HG03025 (cell line): ENCODE measurements at regions not wholly inside any gene's neighbourhood (a gene's known extent, or its start where the extent isn't known, plus 50 kb on each side); places are given as distances from the start of the nearest gene placed in this dataset.

Source experiments
- ATAC-seq: cut with Tn5 transposase; IDR thresholded peaks from one replicate; pipeline ENCODE4 v1.9.1; 2021; ENCODE audit warnings: mild to moderate bottlenecking, moderate library complexity; ENCODE audit not compliant: unreplicated experiment, low FRiP score

DNA sequence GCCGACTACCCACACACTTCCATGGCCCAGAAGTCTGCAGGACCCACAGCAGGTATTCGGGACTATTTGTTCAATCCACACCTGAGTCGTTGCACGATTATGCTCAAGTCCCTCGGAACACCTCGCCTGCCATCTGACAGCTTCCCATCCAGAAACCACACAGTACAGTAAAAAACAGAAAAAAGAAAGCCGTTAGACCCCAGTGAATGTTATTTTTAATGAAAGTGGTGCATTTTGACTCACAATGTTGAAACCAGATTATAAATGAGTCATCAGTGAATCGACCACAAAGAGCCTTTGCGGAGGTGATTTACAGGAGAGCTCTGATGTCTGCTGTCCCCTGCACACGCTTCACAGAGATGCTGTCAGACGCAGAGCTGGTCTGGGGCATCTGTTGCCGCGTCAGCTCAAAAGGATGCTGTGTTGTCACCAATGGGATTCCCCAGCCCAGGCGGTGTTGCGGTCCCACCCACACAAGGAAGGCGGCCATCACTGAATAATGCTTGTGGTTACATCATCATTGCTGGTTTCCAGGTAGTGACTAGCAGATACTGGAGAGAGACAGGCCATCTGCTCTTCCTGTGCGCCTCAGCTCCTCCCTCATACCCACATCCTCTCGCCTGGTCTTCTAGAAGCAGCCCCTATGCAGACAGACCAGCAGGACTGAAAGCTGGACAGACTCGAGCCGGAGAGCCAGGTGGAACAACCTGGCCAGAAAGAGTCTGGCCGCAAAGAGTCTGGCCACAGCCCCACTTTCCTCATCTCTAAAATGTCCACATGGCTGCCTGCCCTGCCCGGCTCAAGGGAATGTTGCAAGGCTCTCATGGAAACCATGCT lies 116.8 kb downstream of the TOMM20 start:
- ATAC-seq, result peak; percentile 75

DNA sequence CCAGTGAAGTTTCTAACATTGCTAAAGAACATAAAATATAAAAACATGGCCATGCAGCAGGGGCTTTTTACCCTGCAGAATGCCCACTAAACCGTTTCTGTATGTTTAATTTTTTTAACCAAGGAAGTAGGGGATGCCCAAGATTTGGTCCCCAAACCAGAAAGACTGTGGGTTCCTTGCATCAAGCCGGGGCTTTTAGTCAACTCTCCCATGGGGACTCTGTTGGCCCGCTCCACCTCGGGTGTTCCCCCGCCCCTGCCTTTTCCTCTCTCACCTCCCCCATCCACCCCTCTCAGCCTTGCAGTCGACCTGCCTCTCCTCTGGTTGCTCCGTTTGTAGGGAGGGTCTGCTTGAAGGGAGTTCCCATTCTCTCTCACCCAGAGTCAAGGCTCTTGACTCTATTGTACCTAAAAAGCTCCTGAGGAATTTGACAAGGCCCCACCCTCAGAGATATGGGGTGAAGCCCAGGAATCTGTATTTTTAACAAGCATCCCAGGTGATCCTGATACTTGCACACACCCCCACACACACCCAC lies 117.5 kb downstream of the TOMM20 start:
- ATAC-seq, result peak; percentile 0

DNA sequence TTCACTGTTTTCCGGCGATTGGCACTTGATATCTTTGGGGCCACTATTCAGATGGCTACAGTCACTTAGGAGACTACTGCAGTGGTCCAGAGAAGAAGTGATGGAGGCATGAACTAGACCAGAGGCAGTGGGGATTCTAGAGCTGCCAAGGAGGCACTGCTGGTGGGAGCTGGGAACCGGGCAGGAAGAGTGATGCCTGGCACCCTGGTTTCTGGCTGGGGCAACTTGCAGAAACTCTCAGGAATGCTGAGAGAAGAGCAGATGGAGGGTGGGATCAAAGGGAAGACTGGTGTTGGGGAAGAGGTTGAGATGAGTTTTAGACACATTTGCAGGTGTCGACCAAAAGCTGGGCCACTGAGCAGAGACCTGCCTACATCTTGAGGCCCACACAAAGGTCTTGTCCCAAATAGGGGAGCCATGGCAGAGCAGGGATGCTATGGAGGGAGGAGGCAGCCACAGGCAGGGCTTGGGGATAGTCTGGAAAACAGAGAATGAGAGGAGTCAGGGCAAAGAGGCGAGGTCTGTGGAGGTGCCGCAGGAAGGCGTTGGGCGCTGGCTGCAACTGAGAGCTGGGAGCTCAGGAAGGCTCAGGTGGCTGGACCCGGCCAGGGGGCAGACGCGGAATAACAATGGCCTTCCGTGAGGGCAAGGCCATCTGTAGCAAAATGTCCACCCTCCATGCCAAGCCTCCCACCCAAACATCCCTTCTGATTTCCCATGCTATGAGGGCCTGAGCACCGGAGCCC lies 118.9 kb downstream of the TOMM20 start:
- no peak for ATAC-seq

DNA sequence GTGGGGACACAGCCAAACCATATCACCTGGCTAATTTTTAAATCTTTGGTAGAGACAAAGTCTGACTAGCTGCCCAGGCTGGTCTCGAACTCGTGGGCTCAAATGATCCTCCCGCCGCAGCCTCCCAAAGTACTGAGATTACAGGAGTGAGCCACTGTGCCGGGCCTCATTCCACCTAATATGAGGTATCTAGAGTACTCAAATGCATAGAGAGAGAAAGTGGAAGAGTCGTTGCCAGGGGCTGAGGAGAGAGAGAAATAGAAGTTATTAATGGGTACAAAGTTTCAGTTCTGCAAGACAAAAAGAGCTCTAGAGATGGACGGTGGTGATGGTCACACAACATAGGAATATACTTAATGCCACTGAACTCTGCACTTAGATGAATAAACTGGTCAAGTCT lies 119.6 kb downstream of the TOMM20 start:
- no peak for ATAC-seq

DNA sequence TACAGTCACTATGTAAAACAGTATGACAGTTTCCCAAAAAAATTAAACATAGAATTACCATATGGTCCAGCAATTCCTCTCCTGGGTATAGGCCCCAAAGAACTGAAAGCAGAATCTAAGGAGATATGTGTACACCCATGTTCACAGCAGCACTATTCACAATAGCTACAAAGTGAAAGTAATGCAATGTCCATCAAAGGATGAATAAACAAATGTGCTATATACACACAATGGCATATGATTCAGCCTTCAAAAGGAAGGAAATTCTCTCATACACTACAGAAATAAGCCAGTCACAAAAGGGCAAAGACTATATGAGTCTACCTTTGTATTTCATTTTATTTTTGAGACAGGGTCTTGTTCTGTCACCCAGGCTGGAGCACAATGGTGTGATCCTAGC lies 120.4 kb downstream of the TOMM20 start:
- no peak for ATAC-seq

DNA sequence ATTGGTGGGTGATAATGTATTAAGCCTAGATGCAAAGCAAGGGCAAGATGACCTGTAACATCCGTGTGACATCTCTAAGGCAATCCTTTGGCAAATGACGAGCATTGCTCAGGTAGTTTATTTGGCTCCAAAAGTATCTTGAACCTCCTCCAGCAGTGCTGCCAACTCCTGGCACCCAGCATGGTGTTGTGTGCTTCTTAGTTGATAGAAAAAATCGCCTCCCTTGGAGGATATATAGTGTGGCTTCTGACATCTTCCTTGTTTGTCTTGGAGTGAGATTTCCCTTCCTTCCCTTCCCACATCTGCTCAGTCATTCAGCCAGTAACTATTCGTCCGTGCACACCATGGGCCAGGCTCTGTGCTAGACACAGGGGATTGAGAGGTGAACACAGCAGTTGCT lies 121.8 kb downstream of the TOMM20 start:
- no peak for ATAC-seq

DNA sequence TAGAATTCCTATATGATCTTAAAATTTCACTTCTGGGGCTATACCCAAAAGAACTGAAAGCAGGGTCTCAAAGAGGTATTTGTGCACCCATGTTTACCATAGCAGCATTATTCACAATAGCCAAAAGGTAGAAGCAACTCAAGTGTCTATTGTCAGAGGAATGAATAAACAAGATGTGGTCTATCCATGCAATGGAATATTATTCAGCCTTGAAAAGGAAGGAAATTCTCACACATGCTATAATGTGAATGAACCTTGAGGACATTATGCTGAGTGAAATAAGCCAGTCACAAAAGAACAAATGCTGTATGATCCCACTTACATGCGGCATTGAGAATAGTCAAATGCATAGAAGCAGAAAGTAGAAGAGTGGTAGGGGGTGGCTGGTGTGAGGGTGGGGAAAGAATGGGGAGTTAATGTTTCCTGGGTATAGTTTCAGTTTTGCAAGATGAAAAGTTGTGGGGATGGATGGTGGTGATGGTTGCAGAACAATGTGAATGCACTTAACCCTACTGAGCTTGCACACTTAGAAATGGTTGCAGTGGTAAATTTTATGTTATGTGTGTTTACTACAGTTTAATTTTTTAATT lies 122.4 kb downstream of the TOMM20 start:
- ATAC-seq, result no peak

DNA sequence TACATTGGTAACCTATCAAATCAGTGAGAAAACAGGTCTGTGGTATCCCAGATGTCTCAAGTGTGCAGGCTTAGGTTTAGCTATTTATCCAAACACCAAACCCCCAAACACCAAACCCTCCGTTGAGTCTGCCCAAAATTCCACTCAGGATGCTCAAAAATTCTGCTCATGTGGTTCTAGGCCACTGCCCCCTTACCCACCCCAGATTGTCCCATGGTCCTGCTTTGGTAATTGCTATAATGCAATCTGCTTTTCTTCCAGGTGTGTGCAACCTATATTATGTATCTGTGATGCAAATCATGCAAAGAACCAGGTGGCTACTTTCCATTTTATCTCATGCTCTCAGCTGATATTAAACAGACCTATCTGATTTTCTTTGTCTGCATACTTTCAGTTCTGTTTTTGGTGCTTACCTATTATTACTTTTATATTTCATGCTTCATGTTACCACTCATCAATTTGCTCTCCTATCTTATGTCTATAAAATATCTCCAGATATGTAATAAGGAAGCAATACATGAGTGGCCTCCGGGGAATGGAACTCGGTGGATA lies 123.7 kb downstream of the TOMM20 start:
- no peak for ATAC-seq

DNA sequence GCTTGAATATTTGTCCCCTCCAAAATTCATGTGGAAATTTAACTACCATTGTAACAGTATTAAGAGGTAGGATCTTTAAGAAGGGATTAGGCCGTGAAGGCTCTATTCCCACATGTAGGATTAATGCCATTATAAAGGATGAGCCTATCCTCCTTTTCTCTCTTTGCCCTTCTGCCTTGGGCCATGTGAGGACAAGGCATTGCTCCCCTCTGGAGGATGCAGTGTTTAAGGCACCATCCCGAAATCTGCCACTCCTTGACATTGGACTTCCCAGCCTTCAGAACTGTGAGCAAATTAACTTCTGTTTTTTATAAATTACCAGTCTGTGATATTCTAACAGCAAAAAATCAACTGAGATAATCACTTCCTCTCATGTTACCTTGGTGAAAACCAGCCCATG lies 124.4 kb downstream of the TOMM20 start:
- ATAC-seq, result no peak

DNA sequence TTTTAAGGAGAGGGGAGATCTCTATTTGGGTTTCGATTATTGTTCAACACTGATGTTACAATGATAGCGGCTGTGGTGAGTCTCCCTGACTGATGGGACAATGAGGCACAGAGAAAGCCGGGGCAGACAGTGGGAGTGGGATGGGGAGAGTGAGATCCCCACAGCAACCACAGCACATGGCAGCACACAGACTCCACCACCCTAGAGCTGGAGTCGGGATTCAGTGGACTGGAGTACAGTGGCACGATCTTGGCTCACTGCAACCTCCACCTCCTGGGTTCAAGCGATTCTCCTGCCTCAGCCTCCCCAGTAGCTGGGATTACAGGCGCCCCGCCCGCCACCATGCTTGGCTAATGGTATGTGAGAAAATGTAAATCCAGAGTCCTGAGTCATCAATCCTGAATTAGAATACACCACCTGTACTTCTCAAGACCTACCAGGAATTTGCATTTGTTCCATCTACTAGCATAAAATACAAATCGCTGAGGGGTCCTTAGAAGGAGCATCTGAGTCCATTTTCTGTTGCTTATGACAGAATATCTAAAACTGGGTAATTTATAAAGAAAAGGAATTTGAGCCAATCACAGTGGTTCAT lies 125.8 kb downstream of the TOMM20 start:
- ATAC-seq, result no peak

DNA sequence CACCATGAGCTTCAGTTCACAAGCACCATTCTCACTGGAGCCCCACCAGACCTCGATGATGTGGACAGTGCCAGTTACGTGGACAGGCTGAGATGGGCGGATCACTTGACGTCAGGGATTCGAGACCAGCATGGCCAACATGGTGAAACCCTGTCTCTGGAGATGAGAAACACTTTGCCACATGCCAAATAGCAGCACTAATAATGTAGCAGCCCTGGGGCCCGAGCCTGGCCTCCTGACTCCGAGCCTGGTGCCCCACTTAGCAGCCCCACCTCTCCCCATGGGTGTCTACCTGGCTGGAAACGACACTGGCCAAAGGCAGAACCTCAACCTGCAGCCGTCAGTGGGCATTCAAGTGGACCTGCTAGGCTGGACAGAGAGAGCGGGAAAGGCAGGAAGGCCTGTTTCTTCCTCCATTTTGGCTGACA lies 129.1 kb downstream of the TOMM20 start:
- ATAC-seq, result no peak

DNA sequence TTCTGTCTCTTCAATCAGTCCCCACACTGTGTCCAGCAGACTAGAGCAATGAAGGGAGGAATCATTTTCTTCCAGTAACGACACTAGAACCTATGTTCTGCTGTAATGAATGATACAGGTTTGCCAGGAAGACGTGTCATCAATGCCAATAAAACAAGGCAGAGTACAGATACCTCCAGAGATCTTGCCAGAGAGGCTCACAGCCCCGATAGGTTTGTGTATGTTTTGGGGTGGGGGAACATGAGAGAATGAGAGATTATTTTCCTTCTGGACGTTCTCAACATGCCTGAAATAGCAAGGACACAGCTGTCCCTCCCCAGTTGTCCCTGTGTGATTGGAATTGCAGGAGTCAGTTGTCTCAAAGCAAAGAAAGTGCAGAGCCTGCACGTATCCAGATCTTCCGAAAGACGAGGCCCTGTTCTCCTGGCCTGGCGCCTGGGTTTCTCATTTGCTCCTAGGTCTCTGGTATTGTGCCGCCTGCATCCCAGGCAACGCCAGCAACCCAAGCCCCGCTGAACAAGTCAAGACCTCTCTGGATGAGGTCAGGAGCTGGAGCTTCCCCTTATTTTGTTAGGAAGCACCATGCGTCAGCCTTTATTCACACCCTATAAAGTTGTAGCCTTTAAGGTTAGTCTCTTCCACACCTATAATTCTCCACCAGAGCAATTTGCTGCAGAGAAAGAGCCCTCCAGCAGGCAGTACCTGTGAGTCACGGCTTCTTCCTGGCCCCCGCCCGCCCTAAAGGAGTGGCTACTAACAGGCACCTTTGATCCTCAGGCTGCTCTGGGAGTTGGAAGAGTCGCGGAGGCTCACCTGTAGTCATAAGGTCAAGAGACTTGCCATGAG lies 130.5 kb downstream of the TOMM20 start:
- ATAC-seq, result no peak

DNA sequence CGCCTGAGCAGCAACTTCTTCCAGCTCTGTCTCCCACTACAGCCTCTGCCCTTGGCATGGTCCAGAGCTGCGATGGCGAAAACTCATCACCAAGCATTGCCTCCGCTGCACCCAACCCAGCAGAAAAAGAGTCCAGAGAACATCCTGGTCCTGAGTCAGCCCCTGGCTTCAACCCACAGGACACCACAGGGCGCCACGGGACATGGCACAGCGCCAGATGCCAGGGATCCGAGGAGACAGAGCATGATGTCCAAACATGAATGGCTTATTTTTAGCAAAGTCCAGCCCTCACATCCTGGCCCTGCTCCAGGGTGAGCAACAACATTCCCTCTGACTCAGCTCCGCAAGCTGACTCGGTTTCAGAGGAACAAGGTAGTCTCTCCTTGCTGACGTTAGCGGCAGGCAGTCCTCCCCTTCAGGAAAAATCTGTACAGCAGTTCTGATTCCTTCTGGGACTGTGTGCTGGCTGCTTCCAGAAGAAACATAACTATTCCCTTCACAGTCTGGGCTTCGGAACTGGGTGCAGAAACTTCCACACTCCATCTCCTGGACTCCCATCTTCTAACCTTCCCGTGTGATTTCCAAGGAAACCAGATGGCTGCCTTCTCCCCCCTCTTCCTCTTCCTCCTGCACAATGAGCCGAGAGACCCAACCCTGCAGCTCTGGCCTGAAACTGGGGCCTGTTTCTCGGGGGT lies 131.3 kb downstream of the TOMM20 start:
- ATAC-seq, result no peak

DNA sequence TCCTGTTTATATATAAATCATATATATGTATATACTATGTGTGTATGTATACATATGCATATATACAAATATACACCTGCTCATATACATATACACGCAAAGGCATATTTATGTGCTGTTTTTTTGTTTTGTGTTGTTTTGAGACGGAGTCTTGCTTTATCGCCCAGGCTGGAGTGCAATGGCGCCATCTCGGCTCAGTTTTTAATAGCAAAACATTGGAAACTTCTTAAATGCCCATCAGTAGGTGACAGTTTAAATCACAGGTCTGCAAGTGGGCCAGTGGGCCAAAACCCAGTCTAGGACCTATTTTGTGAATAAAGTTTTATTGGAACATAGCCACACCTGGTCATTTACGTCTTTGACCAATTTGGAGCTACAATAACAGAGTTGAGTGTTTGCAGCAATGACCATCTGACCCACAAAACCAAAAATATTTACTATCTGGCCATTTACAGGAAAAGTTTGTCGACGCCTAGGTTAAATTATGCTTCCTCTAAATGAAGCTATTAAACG lies 132.3 kb downstream of the TOMM20 start:
- ATAC-seq, result no peak

DNA sequence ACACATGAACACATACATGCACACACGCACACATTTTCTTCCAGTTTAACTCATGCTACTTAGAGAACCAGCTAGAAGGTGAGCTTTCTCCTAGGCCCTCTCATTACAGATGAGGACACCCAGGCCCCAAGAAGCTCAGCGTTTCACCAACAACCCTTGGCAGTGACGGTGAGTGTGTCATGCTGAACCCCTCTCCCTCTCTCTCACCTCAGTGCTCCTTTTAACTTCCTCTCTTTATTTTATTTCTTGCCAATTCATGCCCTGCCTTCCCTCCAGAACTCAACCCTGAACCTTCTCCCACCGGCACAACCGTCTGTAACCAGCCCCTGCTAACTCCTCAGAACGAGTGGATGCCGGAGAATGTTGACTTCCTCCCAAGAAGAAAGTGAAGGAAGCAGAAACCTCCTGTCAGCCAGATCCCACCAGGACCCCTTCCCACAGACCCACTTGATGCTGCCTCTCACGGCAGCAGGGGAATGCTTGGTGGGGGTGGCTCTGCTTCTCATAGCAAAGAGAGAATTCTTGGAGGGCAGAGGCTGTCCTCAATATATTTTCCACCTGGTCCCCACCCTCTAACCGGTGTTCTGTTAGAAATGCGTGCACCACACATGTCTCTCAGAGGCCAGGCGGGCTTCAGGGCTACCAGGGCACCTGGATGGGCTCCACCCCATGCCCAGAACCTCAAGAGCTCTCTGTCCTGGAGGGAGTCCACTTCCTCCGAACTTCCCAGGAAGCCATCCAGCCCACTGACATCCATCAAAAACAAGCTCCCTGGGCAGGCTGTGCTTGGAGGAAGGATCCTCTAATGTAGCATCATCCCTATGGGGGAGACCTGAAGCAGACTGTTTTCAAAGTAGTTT lies 134.0 kb downstream of the TOMM20 start:
- ATAC-seq, result no peak

DNA sequence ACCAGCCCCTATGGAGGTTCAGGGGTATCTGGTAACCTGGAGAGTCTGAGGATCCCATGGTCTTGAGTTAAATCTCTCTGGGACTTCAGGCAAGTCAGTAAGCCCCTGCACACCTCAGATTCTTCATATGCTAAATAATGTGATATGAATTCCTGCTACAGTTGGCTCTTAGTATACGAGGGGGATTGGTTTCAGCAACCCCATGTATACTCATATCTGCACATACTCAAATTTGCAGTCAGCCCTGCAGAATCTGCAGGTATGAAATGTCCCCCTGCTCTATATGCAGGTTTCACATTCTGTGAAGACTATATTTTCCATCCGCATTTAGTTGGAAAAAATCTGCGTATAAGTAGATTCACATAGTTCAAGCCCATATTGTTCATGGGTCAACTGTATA lies 136.6 kb downstream of the TOMM20 start:
- ATAC-seq, result no peak

DNA sequence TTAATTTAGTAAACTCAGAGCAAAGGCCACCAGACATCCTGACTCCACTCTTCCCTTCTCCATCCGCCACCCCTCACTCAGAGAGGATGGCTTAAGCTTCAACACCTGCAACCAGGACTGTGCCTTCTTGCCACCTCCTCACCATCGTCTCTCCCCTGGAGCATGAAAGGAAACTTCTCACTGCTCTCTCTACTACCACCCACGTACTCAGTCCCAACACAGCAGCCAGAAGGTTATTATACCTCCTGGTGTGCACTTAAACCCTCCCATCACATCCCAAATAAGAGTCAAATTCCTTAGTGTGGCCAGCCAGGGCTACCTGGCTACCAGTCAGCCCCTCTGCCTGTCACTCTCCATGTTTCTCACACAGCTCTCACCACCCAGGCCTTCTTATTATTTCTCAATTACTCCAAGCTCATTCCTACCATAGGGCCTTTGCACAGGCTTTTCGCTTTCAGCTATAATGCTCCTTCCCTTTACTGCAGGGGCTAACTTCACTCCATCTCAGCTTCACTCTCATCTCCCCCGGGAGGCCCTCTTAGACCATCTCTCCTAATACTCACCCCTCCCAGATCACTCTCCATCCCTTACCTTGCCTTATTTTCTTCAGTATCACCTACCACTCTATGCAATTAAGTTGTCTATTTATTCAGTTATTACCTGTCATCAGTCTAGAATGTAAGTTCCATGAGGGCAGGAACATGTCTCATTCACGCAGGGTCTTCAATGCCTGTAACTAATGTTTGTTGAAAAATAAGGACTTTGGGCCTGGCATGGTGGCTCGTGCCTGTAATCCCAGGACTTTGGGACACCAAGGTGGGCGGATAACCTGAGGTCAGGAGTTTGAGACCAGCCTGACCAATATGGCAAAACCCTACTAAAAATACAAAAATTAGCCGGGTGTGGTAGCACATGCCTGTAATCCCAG lies 137.5 kb downstream of the TOMM20 start:
- ATAC-seq, result no peak
